COR-L47 (cell line): ENCODE measurements at regions not wholly inside any gene's neighbourhood (a gene's known extent, or its start where the extent isn't known, plus 50 kb on each side); places are given as distances from the start of the nearest gene placed in this dataset.

ENCODE experiments used
- DNase-seq: peaks from one replicate; lab custom pipeline; 2025; lab: John Stamatoyannopoulos, UW

- DNase-seq = no peak
Measured at GRCh38 chr16:86383488-86384262, 126.7 kb upstream of the FOXF1 start.

- DNase-seq = no peak
Measured at GRCh38 chr16:86384263-86384649, 126.1 kb upstream of the FOXF1 start.

- no peak for DNase-seq
Measured at GRCh38 chr16:86384980-86385379, 125.3 kb upstream of the FOXF1 start.

- no peak for DNase-seq
Measured at GRCh38 chr16:86387468-86388440, 122.6 kb upstream of the FOXF1 start.

- DNase-seq = no peak
Measured at GRCh38 chr16:86388976-86389375, 121.4 kb upstream of the FOXF1 start.

GRCh38 chr16:86389566-86390328 lies 120.6 kb upstream of the FOXF1 start:
- no peak for DNase-seq

GRCh38 chr16:86390335-86390734 lies 120.0 kb upstream of the FOXF1 start:
- no peak for DNase-seq

- DNase-seq = no peak
Measured at GRCh38 chr16:86391486-86391885, 118.8 kb upstream of the FOXF1 start.

- no peak for DNase-seq
Measured at GRCh38 chr16:86391984-86392383, 118.3 kb upstream of the FOXF1 start.

GRCh38 chr16:86392436-86393152 lies 117.7 kb upstream of the FOXF1 start:
- DNase-seq = no peak

GRCh38 chr16:86393907-86394626 lies 116.3 kb upstream of the FOXF1 start:
- no peak for DNase-seq

- no peak for DNase-seq
Measured at GRCh38 chr16:86395477-86395876, 114.8 kb upstream of the FOXF1 start.

GRCh38 chr16:86396422-86396821 lies 113.9 kb upstream of the FOXF1 start:
- DNase-seq = no peak

GRCh38 chr16:86396901-86397311 lies 113.4 kb upstream of the FOXF1 start:
- DNase-seq = no peak

- DNase-seq = no peak
Measured at GRCh38 chr16:86398201-86398600, 112.1 kb upstream of the FOXF1 start.

GRCh38 chr16:86398622-86399021 lies 111.7 kb upstream of the FOXF1 start:
- no peak for DNase-seq

- no peak for DNase-seq
Measured at GRCh38 chr16:86401126-86401525, 109.2 kb upstream of the FOXF1 start.

GRCh38 chr16:86403085-86403484 lies 107.2 kb upstream of the FOXF1 start:
- DNase-seq = no peak

- DNase-seq = no peak
Measured at GRCh38 chr16:86403541-86404163, 106.7 kb upstream of the FOXF1 start.

- no peak for DNase-seq
Measured at GRCh38 chr16:86404678-86405077, 105.6 kb upstream of the FOXF1 start.
